Liver (tissue), 8 donors: ENCODE measurements at regions not wholly inside any gene's neighbourhood (a gene's known extent, or its start where the extent isn't known, plus 50 kb on each side); places are given as distances from the start of the nearest gene placed in this dataset.

Experiments
- DNase-seq: peaks from one replicate; pipeline ENCODE4 v3.0.0-alpha.2; 2017; ENCODE audit warnings: low spot score
- H3K27ac ChIP-seq, 2 donors: one replicate each; pipeline ENCODE4 v1.7.0; 2013; ENCODE audit warnings: inconsistent platforms in 2 of 2, low read length in 2 of 2, control low read depth in 1 of 2, low read depth in 1 of 2, mild to moderate bottlenecking in 1 of 2
- H3K27me3 ChIP-seq, 4 donors: one replicate each; pipeline versions ENCODE4 v1.6.1 to v1.7.0; 2013; ENCODE audit warnings: low read length in 3 of 4, inconsistent platforms in 1 of 4, mild to moderate bottlenecking in 1 of 4, moderate library complexity in 1 of 4; ENCODE audit not compliant: control insufficient read depth in 4 of 4, insufficient read depth in 4 of 4
- H3K36me3 ChIP-seq, 4 donors: one replicate each; pipeline versions ENCODE4 v1.6.1 to v1.7.0; 2013; ENCODE audit warnings: low read length in 3 of 4, mild to moderate bottlenecking in 3 of 4, low read depth in 1 of 4, moderate library complexity in 1 of 4; ENCODE audit not compliant: control insufficient read depth in 4 of 4, insufficient read depth in 3 of 4
- H3K4me1 ChIP-seq, 4 donors: one replicate each; pipeline versions ENCODE4 v1.6.1 to v1.7.0; 2013; ENCODE audit warnings: low read length in 3 of 4, mild to moderate bottlenecking in 3 of 4, moderate library complexity in 1 of 4; ENCODE audit not compliant: control insufficient read depth in 4 of 4, insufficient read depth in 4 of 4
- H3K4me3 ChIP-seq, 3 donors: one replicate each; pipeline versions ENCODE4 v1.6.1 to v1.7.0; 2013; ENCODE audit warnings: low read length in 3 of 3, control low read depth in 1 of 3, low read depth in 1 of 3, mild to moderate bottlenecking in 1 of 3
- H3K9ac ChIP-seq, 2 donors: one replicate each; pipeline ENCODE4 v1.7.0; 2013; ENCODE audit warnings: low read length in 2 of 2, mild to moderate bottlenecking in 2 of 2, moderate library complexity in 2 of 2, control low read depth in 1 of 2, low read depth in 1 of 2
- H3K9me3 ChIP-seq, 4 donors: one replicate each; pipeline versions ENCODE4 v1.6.1 to v1.7.0; 2013; ENCODE audit warnings: low read length in 3 of 4; ENCODE audit not compliant: control insufficient read depth in 4 of 4
- ATF3 ChIP-seq: IDR thresholded peaks from 2 replicates; pipeline ENCODE4 v1.6.1; 2016; ENCODE audit warnings: antibody characterized with exemption
- EGR1 ChIP-seq, 2 donors: IDR thresholded peaks; 2 replicates each; pipeline ENCODE4 v1.6.1; 2016 to 2018; ENCODE audit warnings: antibody characterized with exemption in 2 of 2, low read depth in 2 of 2
- FOXA1 ChIP-seq: IDR thresholded peaks from 2 replicates; pipeline ENCODE4 v1.6.1; 2016; ENCODE audit warnings: antibody characterized with exemption
- FOXA2 ChIP-seq: IDR thresholded peaks from 2 replicates; pipeline ENCODE4 v1.6.1; 2016; ENCODE audit warnings: antibody characterized with exemption
- GABPA ChIP-seq, 2 donors: IDR thresholded peaks in 1 of 2; conservative IDR thresholded peaks in 1 of 2; 2 replicates each; pipeline ENCODE4 v1.6.1; 2016; ENCODE audit warnings: antibody characterized with exemption in 2 of 2, mild to moderate bottlenecking in 1 of 2, moderate library complexity in 1 of 2
- HNF4A ChIP-seq, 2 donors: conservative IDR thresholded peaks; 2 replicates each; pipeline ENCODE4 v1.6.1; 2016; ENCODE audit warnings: antibody characterized with exemption in 2 of 2, mild to moderate bottlenecking in 2 of 2
- HNF4G ChIP-seq: IDR thresholded peaks from 2 replicates; pipeline ENCODE4 v1.6.1; 2016; ENCODE audit warnings: antibody characterized with exemption
- JUND ChIP-seq, 2 donors: IDR thresholded peaks; 2 replicates each; pipeline ENCODE4 v1.6.1; 2016; ENCODE audit warnings: antibody characterized with exemption in 2 of 2
- NR2F2 ChIP-seq: IDR thresholded peaks from 2 replicates; pipeline ENCODE4 v1.6.1; 2016; ENCODE audit warnings: antibody characterized with exemption
- RAD21 ChIP-seq, 2 donors: IDR thresholded peaks; 2 replicates each; pipeline ENCODE4 v1.6.1; 2016; ENCODE audit warnings: antibody characterized with exemption in 2 of 2, mild to moderate bottlenecking in 2 of 2
- RXRA ChIP-seq, 2 donors: IDR thresholded peaks; 2 replicates each; pipeline ENCODE4 v1.6.1; 2017 to 2018; ENCODE audit warnings: antibody characterized with exemption in 2 of 2, mild to moderate bottlenecking in 1 of 2
- SP1 ChIP-seq: IDR thresholded peaks from 2 replicates; pipeline ENCODE4 v1.6.1; 2018; ENCODE audit warnings: antibody characterized with exemption, mild to moderate bottlenecking
- TAF1 ChIP-seq: conservative IDR thresholded peaks from 2 replicates; pipeline ENCODE4 v1.6.1; 2016; ENCODE audit warnings: antibody characterized with exemption, mild to moderate bottlenecking
- YY1 ChIP-seq: IDR thresholded peaks from 2 replicates; pipeline ENCODE4 v1.6.1; 2016; ENCODE audit warnings: antibody characterized with exemption, mild to moderate bottlenecking
- ZBTB33 ChIP-seq: IDR thresholded peaks from 2 replicates; pipeline ENCODE4 v1.6.1; 2016; ENCODE audit warnings: antibody characterized with exemption
- WGBS: extraction: QIAGEN DNeasy Blood & Tissue Kit; methylation state at CpG from one replicate; pipeline ENCODE4 v1.1.7; 2013; 5-methylcytosine and 5-hydroxymethylcytosine counted together
- TF ChIP-seq, protein P1 (sequence below): IDR thresholded peaks from 2 replicates; pipeline ENCODE4 v1.6.1; 2016; ENCODE audit warnings: antibody characterized with exemption, mild to moderate bottlenecking
- TF ChIP-seq, protein P2 (sequence below): fragments of 150-350 bp; IDR thresholded peaks from 2 replicates; pipeline ENCODE4 v1.5.1; 2017; ENCODE audit warnings: improper control_type of control experiment, low read depth, low read length; ENCODE audit not compliant: missing input control
- TF ChIP-seq, protein P3 (sequence below): IDR thresholded peaks from 2 replicates; pipeline ENCODE4 v1.6.1; 2016; ENCODE audit warnings: antibody characterized with exemption
- donor health status: healthy.
- donor health status: healthy.
- donor health status: healthy.
- donor health status: healthy.
- donor health status: healthy.

GRCh38 chr5:15333091-15333490 lies 166.9 kb upstream of the FBXL7 start:
- Histone ChIP-seq H3K4me1 (no peaks in the 10 kb centered on the region), H3K36me3 (no peaks in the 10 kb centered on the region), H3K9ac (no peak overlapping the region), H3K9me3 (no peaks in the 10 kb centered on the region), H3K27ac (no peak overlapping the region), H3K4me3 (no peak overlapping the region), H3K27me3 (no peaks in the 10 kb centered on the region)
- no peak for TF ChIP-seq ATF3
- TF ChIP-seq, protein P1, sequence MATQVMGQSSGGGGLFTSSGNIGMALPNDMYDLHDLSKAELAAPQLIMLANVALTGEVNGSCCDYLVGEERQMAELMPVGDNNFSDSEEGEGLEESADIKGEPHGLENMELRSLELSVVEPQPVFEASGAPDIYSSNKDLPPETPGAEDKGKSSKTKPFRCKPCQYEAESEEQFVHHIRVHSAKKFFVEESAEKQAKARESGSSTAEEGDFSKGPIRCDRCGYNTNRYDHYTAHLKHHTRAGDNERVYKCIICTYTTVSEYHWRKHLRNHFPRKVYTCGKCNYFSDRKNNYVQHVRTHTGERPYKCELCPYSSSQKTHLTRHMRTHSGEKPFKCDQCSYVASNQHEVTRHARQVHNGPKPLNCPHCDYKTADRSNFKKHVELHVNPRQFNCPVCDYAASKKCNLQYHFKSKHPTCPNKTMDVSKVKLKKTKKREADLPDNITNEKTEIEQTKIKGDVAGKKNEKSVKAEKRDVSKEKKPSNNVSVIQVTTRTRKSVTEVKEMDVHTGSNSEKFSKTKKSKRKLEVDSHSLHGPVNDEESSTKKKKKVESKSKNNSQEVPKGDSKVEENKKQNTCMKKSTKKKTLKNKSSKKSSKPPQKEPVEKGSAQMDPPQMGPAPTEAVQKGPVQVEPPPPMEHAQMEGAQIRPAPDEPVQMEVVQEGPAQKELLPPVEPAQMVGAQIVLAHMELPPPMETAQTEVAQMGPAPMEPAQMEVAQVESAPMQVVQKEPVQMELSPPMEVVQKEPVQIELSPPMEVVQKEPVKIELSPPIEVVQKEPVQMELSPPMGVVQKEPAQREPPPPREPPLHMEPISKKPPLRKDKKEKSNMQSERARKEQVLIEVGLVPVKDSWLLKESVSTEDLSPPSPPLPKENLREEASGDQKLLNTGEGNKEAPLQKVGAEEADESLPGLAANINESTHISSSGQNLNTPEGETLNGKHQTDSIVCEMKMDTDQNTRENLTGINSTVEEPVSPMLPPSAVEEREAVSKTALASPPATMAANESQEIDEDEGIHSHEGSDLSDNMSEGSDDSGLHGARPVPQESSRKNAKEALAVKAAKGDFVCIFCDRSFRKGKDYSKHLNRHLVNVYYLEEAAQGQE = no peak
- TF ChIP-seq GABPA (IDR thresholded peaks at IDR 0.05 in 1 of 2, conservative IDR thresholded peaks at IDR 0.05 in 1 of 2) = no peak
- no peak for TF ChIP-seq HNF4G
- TF ChIP-seq YY1 = no peak
- TF ChIP-seq, protein P2, sequence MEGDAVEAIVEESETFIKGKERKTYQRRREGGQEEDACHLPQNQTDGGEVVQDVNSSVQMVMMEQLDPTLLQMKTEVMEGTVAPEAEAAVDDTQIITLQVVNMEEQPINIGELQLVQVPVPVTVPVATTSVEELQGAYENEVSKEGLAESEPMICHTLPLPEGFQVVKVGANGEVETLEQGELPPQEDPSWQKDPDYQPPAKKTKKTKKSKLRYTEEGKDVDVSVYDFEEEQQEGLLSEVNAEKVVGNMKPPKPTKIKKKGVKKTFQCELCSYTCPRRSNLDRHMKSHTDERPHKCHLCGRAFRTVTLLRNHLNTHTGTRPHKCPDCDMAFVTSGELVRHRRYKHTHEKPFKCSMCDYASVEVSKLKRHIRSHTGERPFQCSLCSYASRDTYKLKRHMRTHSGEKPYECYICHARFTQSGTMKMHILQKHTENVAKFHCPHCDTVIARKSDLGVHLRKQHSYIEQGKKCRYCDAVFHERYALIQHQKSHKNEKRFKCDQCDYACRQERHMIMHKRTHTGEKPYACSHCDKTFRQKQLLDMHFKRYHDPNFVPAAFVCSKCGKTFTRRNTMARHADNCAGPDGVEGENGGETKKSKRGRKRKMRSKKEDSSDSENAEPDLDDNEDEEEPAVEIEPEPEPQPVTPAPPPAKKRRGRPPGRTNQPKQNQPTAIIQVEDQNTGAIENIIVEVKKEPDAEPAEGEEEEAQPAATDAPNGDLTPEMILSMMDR = no peak
- TF ChIP-seq RXRA (IDR thresholded peaks at IDR 0.05) = no peak
- no peak for TF ChIP-seq TAF1
- TF ChIP-seq NR2F2 = no peak
- TF ChIP-seq RAD21 (IDR thresholded peaks at IDR 0.05) = no peak
- TF ChIP-seq, protein P3, sequence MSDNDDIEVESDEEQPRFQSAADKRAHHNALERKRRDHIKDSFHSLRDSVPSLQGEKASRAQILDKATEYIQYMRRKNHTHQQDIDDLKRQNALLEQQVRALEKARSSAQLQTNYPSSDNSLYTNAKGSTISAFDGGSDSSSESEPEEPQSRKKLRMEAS = no peak
- TF ChIP-seq SP1 = no peak
- no peak for TF ChIP-seq ZBTB33
- TF ChIP-seq FOXA2 = no peak
- TF ChIP-seq EGR1 (IDR thresholded peaks at IDR 0.05; ENCODE audit: low read depth in 2 of 2) = no peak
- no peak for TF ChIP-seq FOXA1
- no peak for TF ChIP-seq HNF4A (conservative IDR thresholded peaks at IDR 0.05)
- 98% methylated on average over 1 of the region's 1 CpG for WGBS
- no peak for DNase-seq

GRCh38 chr5:15326932-15327331 lies 173.0 kb upstream of the FBXL7 start:
- H3K9me3 ChIP-seq = no peaks in the 10 kb centered on the region
- no peak overlapping the region for H3K9ac ChIP-seq
- no peaks in the 10 kb centered on the region for H3K27me3 ChIP-seq
- H3K27ac ChIP-seq = no peak overlapping the region
- DNase-seq = no peak
- peaks cover 0 to 5% (median 1%) of the 10 kb centered on the region in 4 donors for H3K4me1 ChIP-seq
- H3K4me3 ChIP-seq = no peak overlapping the region
- no peaks in the 10 kb centered on the region for H3K36me3 ChIP-seq
- TF ChIP-seq GABPA (IDR thresholded peaks at IDR 0.05 in 1 of 2, conservative IDR thresholded peaks at IDR 0.05 in 1 of 2) (no peak), YY1 (no peak), ATF3 (no peak), FOXA2 (no peak), RAD21 (IDR thresholded peaks at IDR 0.05) (no peak), FOXA1 (no peak), HNF4A (conservative IDR thresholded peaks at IDR 0.05) (no peak), JUND (IDR thresholded peaks at IDR 0.05) (no peak), EGR1 (IDR thresholded peaks at IDR 0.05; ENCODE audit: low read depth in 2 of 2) (no peak), ZBTB33 (no peak), RXRA (IDR thresholded peaks at IDR 0.05) (no peak), SP1 (no peak), HNF4G (no peak)
- TF ChIP-seq, protein P3 = no peak
